Cardiac muscle cell (in vitro differentiated cells and primary cell): ENCODE measurements at regions not wholly inside any gene's neighbourhood (a gene's known extent, or its start where the extent isn't known, plus 50 kb on each side); places are given as distances from the start of the nearest gene placed in this dataset.

ENCODE experiments used
- DNase-seq, 2 donors: peaks; one replicate each; pipeline versions ENCODE4 v3.0.0 to v3.0.0-alpha.2; 2010 to 2017; ENCODE audit warnings: low read depth in 1 of 2, low spot score in 1 of 2
- H3K27ac ChIP-seq: fragments of 200-600 bp; sonication (generic); 2 replicates; pipeline ENCODE4 v1.5.1; 2016
- H3K27me3 ChIP-seq: fragments of 200-600 bp; sonication (generic); 2 replicates; pipeline ENCODE4 v1.6.0; 2016; ENCODE audit warnings: control low read depth
- H3K36me3 ChIP-seq: fragments of 200-600 bp; sonication (generic); 2 replicates; pipeline ENCODE4 v1.5.1; 2016; ENCODE audit warnings: control low read depth
- H3K4me1 ChIP-seq: fragments of 200-600 bp; sonication (generic); 2 replicates; pipeline ENCODE4 v1.8.1; 2017; ENCODE audit warnings: low read depth, mild to moderate bottlenecking, mixed run types
- H3K4me3 ChIP-seq: fragments of 200-600 bp; sonication (generic); 2 replicates; pipeline ENCODE4 v1.5.1; 2016; ENCODE audit warnings: mild to moderate bottlenecking
- H3K9me3 ChIP-seq: fragments of 200-600 bp; sonication (generic); 2 replicates; pipeline ENCODE4 v1.5.1; 2017; ENCODE audit warnings: low read depth, mild to moderate bottlenecking, control low read depth
- TF ChIP-seq, protein P1 (sequence below): IDR thresholded peaks from 2 replicates; pipeline ENCODE4 v1.5.1; 2012; ENCODE audit warnings: low read depth, mild to moderate bottlenecking, low read length

DNA sequence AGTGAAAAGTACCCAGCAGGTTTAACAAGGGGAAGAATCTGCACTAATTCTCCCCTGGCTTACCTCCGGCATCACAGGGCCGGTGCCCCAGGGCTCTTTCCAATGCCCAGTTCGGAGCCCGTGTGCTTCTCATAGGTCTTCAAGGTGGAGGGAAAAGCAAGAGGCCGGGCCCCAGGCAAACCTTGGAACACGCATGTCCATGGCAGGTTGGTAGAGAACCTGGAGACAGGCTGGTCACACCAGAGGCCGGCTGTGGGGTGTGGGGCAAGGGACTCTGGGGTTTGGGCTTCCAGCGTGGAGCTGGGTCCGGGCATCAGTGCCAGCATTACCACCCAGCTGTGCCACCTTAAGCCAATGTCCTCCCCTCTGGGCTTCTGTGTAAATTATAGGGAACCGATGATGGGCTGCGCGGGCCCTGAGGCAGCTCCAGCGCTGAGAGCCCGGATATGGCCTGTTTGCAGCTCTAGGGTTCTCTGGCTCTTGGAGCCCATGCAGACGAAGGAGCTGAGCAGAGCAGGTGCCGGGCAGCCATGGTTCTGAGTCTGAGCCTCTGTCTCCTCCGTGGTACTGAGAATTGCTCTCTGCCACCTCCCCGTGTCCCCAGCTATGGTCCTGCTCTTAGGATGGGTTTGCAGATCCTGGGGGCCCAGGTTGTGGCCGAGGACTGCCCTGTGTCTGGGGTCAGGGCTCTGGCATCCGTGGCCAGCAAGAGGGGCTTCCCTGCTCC lies 197.0 kb upstream of the C14orf180 start:
- no peaks in the 10 kb centered on the region for H3K27me3 ChIP-seq
- H3K9me3 ChIP-seq, result no peaks in the 10 kb centered on the region
- no peaks in the 10 kb centered on the region for H3K36me3 ChIP-seq
- peaks cover 4% of the 10 kb centered on the region for H3K4me1 ChIP-seq
- no peak for DNase-seq
- TF ChIP-seq, protein P1, sequence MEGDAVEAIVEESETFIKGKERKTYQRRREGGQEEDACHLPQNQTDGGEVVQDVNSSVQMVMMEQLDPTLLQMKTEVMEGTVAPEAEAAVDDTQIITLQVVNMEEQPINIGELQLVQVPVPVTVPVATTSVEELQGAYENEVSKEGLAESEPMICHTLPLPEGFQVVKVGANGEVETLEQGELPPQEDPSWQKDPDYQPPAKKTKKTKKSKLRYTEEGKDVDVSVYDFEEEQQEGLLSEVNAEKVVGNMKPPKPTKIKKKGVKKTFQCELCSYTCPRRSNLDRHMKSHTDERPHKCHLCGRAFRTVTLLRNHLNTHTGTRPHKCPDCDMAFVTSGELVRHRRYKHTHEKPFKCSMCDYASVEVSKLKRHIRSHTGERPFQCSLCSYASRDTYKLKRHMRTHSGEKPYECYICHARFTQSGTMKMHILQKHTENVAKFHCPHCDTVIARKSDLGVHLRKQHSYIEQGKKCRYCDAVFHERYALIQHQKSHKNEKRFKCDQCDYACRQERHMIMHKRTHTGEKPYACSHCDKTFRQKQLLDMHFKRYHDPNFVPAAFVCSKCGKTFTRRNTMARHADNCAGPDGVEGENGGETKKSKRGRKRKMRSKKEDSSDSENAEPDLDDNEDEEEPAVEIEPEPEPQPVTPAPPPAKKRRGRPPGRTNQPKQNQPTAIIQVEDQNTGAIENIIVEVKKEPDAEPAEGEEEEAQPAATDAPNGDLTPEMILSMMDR, result no peak
- H3K4me3 ChIP-seq, result no peak overlapping the region
- H3K27ac ChIP-seq, result no peak overlapping the region

DNA sequence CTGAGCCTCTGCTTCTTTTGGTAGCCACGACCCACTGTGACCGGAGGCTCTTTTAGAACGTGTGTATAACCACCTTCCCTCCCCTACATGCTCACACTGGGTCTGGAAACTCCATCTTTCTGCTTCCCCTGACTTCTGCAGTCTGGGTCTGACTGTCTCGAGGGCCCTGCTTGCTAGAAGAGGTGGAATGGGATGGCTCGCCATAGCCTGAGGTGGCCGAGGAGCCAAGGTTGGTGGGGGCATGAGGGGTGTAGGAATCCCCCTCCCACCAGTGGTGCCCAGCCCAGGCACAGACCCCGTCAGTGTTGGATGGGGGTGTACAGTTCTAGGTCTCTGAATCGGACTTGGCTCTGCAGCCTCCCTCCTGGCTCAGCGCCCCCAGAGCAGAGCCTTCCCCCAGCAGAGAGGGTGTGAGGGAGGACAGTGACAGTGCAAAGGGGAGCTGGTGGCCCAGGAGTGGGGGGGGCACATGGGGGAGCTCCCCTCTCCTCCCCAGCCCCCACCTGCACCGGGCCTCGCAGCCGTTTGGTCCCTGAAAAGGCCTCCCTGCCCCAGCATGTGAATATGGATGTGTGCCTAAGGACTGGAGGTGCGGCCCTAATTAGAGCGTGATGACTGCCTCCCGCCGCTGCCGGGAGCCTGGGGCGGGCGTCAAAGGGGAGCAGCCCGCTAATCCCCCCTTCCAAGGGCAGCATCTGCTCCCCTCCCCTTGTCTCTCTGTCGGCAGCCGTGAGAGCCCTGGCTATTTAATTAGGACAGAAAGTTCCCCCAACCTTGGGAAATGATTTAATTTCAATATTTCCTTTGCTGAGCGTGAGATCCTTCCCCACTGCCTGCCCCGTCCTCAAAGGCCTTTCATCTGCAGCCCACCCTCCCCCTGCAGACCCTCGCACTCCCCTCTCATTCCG lies 196.2 kb upstream of the C14orf180 start:
- H3K27me3 ChIP-seq, result no peaks in the 10 kb centered on the region
- peaks cover 4% of the 10 kb centered on the region for H3K4me1 ChIP-seq
- H3K36me3 ChIP-seq, result no peaks in the 10 kb centered on the region
- H3K9me3 ChIP-seq, result no peaks in the 10 kb centered on the region
- TF ChIP-seq, protein P1, result no peak
- no peak overlapping the region for H3K27ac ChIP-seq
- no peak for DNase-seq
- no peak overlapping the region for H3K4me3 ChIP-seq

DNA sequence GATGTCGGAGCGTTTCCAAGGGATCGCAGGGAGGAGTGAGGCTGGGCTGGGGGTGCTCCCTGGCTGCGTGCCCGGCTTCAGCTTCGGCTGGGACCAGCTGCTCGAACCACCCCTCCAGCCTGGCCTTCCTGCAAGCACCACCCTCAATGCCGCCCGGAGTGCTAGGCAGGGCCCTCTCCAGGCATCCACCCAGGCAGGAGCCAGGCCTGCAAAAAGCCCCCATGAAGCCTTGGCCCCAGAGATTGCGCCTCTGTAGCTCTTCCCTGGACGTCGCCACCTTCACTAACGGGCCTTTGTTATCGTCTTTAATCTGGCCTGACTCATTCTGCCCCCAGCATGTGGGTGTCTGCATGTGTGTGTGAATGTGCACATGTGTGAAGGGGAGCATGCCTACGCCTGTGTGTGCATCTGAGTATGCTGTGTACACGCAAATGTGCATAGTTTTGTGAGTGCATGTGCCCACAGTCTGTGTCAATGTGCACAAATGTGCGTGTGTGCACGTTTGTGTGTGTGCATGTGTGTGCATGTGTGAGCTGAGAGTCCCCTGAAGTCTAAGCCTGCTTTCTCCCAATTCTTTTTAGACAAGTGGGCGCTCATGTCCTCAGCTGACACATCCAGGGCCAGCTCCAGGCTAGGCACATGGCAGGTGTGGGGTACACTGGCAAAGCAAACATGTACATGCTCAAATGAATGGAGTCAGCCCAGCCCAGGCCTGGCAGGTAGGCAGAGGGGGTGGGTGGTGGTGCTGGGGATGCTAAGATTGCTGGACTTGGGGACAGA lies 195.4 kb upstream of the C14orf180 start:
- Histone ChIP-seq H3K27me3 (no peaks in the 10 kb centered on the region), H3K9me3 (no peaks in the 10 kb centered on the region), H3K4me1 (peaks cover 4% of the 10 kb centered on the region), H3K4me3 (no peak overlapping the region), H3K27ac (no peak overlapping the region), H3K36me3 (no peaks in the 10 kb centered on the region)
- DNase-seq, result no peak
- TF ChIP-seq, protein P1, result no peak

DNA sequence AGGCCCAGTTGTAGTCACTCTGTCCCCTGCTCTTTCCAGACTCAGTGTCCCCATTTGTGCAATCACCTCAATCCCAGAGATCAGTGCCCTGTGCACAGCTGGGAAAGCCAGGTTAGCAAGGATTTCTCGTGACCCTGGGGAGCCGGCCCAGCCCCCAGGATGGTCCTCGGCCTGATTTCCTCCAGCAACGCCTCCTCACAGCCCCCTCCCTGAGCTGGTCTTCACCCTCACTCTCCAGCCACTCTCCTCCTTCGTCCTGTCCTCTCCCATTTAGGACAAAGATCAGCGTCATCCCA lies 194.8 kb upstream of the C14orf180 start:
- Histone ChIP-seq H3K27me3 (no peaks in the 10 kb centered on the region), H3K4me3 (no peak overlapping the region), H3K36me3 (no peaks in the 10 kb centered on the region), H3K4me1 (peaks cover 4% of the 10 kb centered on the region), H3K9me3 (no peaks in the 10 kb centered on the region), H3K27ac (no peak overlapping the region)
- TF ChIP-seq, protein P1, result no peak
- no peak for DNase-seq

DNA sequence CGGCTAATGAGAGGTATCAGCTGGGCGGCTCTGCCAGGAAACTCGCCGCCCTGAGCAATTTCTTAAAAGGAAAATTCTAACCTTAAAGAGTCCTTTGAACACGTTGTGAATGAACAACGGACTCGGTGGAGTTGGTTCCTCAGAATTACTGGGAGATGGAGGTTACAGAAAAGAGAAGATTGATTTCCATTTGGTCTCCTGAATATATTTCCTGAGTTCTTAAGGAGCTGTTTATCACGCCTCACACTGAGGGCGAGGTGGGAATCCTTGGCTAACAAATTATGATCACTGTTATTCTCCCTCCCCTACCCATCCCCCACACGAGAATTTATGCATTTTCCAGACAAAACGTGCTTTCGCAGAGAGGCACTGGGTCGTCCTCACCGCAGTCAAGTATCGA lies 194.5 kb upstream of the C14orf180 start:
- Histone ChIP-seq H3K4me3 (no peak overlapping the region), H3K9me3 (no peaks in the 10 kb centered on the region), H3K27me3 (no peaks in the 10 kb centered on the region), H3K4me1 (peaks cover 4% of the 10 kb centered on the region), H3K36me3 (no peaks in the 10 kb centered on the region), H3K27ac (no peak overlapping the region)
- no peak for DNase-seq
- TF ChIP-seq, protein P1, result no peak
